ENCODE measurements at regions not wholly inside any gene's neighbourhood (a gene's known extent, or its start where the extent isn't known, plus 50 kb on each side); places are given as distances from the start of the nearest gene placed in this dataset.

DNA sequence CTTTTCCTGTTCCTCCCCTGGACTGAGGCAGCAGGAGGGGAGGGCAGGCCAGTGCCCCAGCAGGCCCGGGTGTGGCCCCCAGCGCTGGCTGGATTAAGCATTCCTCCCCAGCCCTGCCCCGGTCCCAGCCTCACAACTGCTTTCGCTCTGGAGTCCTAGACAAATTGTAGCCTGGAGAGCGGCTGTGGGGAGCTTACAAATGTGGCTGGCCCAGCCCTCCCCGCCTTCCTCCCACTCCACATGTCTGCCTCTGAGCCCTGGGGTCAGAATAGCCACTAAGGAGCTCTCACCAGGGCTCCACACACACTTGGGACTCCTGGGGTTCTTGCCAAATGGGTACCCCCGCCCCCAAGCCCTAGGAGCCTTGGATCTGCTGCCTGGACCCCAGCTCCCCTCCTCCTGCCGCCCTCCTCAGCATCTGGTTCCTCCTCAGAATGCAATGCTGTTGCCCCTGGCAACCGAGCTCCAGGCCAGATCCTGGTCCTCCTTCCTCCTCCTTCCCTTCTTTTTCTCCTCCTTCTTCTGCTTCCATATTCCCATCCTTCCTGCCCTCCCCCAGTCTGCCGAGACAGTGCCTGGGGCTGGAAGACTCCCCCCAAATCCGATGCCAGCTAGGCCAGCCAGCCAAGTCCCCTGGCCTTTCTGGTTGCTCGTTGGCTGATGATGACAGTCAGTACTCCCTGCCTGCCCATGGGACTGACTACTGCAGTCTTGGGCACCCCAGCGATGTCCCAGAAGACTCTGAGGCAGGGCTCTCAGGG, 91.1 kb downstream of the LINGO1 start:
- DNase-seq (ENCODE audit: low read depth in 1 of 2, low spot score in 1 of 2), result no peak

GRCh38 chr15:77540312-77541060, 92.2 kb downstream of the LINGO1 start:
- no peak for DNase-seq (ENCODE audit: low read depth in 1 of 2, low spot score in 1 of 2)

- no peak for DNase-seq (ENCODE audit: low read depth in 1 of 2, low spot score in 1 of 2)
Measured at GRCh38 chr15:77538793-77539497, 93.8 kb downstream of the LINGO1 start.

DNA sequence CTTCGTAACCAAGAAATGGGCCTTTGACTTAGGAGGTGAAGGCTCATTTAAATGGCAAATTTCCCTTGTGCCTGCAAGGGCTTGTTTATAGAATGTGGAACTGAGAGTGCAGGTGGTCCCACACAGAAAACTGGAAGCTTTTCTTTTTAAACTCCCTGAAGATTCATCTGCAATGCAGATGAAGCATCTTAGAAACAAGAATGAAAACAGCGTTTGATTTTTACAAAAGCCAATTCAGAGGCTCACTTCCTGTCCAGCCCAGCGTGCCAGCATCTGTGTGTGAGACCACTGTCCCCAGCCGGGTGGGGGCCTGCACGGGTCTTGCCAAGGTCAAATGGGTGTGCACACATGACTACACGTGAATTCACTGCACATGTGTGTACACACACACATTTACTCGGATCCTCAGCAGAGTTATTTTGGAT, 94.7 kb downstream of the LINGO1 start:
- DNase-seq (ENCODE audit: low read depth in 1 of 2, low spot score in 1 of 2), result no peak

- DNase-seq (ENCODE audit: low read depth in 1 of 2, low spot score in 1 of 2), result no peak
Measured at GRCh38 chr15:77537006-77537405, 95.7 kb downstream of the LINGO1 start.

GRCh38 chr15:77535845-77536244, 96.9 kb downstream of the LINGO1 start:
- no peak for DNase-seq (ENCODE audit: low read depth in 1 of 2, low spot score in 1 of 2)

Measured in stimulated activated CD4-positive, alpha-beta T cell treated with anti-CD3 and anti-CD28 coated beads, Interleukin-15, amount 100 ng/mL, for 1 hour (primary cell).